H9 (cell line): ENCODE measurements at regions not wholly inside any gene's neighbourhood (a gene's known extent, or its start where the extent isn't known, plus 50 kb on each side); places are given as distances from the start of the nearest gene placed in this dataset.
A peak's percentile ranks its signal among the peaks of the same experiment; 100 is the strongest.

Source experiments
- DNase-seq: peaks from one replicate; pipeline ENCODE4 v3.0.0-alpha.2; 2017
- H2AFZ ChIP-seq: one replicate; pipeline ENCODE4 v1.6.1; 2013; ENCODE audit warnings: mild to moderate bottlenecking, low read length, control low read depth, moderate library complexity
- H2AK5ac ChIP-seq: 2 replicates; pipeline ENCODE4 v1.6.1; 2013; ENCODE audit warnings: low read length, control low read depth, mixed read lengths; ENCODE audit not compliant: insufficient read length
- H2BK120ac ChIP-seq: one replicate; pipeline ENCODE4 v1.6.1; 2013; ENCODE audit warnings: low read depth, mild to moderate bottlenecking, low read length, control low read depth, inconsistent platforms; ENCODE audit not compliant: poor library complexity, severe bottlenecking
- H2BK12ac ChIP-seq: 2 replicates; pipeline ENCODE4 v1.6.1; 2013; ENCODE audit warnings: low read length, control low read depth, mixed read lengths, low read depth; ENCODE audit not compliant: insufficient read length
- H2BK15ac ChIP-seq: 2 replicates; pipeline ENCODE4 v1.6.1; 2013; ENCODE audit warnings: low read depth, low read length, control low read depth
- H2BK20ac ChIP-seq: one replicate; pipeline ENCODE4 v1.6.1; 2013; ENCODE audit warnings: low read depth, mild to moderate bottlenecking, low read length, control low read depth, inconsistent platforms; ENCODE audit not compliant: poor library complexity, severe bottlenecking
- H2BK5ac ChIP-seq: 2 replicates; pipeline ENCODE4 v1.6.1; 2013; ENCODE audit warnings: low read length, control low read depth, mixed read lengths; ENCODE audit not compliant: insufficient read length
- H3K14ac ChIP-seq: 2 replicates; pipeline ENCODE4 v1.6.1; 2013; ENCODE audit warnings: low read length, control low read depth; ENCODE audit not compliant: insufficient read depth
- H3K18ac ChIP-seq: 2 replicates; pipeline ENCODE4 v1.6.1; 2013; ENCODE audit warnings: low read depth, mild to moderate bottlenecking, mixed read lengths, low read length, control low read depth; ENCODE audit not compliant: insufficient read length
- H3K23ac ChIP-seq: 2 replicates; pipeline ENCODE4 v1.6.1; 2013; ENCODE audit warnings: low read length, control low read depth, mixed read lengths, low read depth; ENCODE audit not compliant: insufficient read length
- H3K23me2 ChIP-seq: 2 replicates; pipeline ENCODE4 v1.6.1; 2013; ENCODE audit warnings: low read depth, mild to moderate bottlenecking, mixed read lengths, low read length, control low read depth; ENCODE audit not compliant: insufficient read length, poor library complexity, severe bottlenecking
- H3K27ac ChIP-seq: 2 replicates; pipeline ENCODE4 v1.5.1; 2013; ENCODE audit warnings: low read length, control low read depth, mixed read lengths, low read depth; ENCODE audit not compliant: insufficient read length
- H3K27me3 ChIP-seq: 2 replicates; pipeline ENCODE4 v1.6.1; 2013; ENCODE audit warnings: low read length, control low read depth, inconsistent platforms; ENCODE audit not compliant: insufficient read depth
- H3K4ac ChIP-seq: 2 replicates; pipeline ENCODE4 v1.6.1; 2013; ENCODE audit warnings: low read depth, mild to moderate bottlenecking, control low read depth, inconsistent platforms, low read length, moderate library complexity
- H3K4me1 ChIP-seq: 2 replicates; pipeline ENCODE4 v1.6.1; 2013; ENCODE audit warnings: low read length, control low read depth, inconsistent platforms; ENCODE audit not compliant: insufficient read depth
- H3K4me2 ChIP-seq: 2 replicates; pipeline ENCODE4 v1.6.1; 2013; ENCODE audit warnings: low read length, control low read depth, mixed read lengths; ENCODE audit not compliant: insufficient read length, insufficient read depth
- H3K56ac ChIP-seq: 2 replicates; pipeline ENCODE4 v1.6.1; 2013; ENCODE audit warnings: low read depth, mild to moderate bottlenecking, mixed read lengths, low read length, control low read depth; ENCODE audit not compliant: insufficient read length
- H3K79me1 ChIP-seq: 2 replicates; pipeline ENCODE4 v1.6.1; 2013; ENCODE audit warnings: low read depth, mild to moderate bottlenecking, moderate library complexity, low read length, control low read depth, inconsistent platforms; ENCODE audit not compliant: insufficient read depth, poor library complexity, severe bottlenecking
- H3K79me2 ChIP-seq: 2 replicates; pipeline ENCODE4 v1.6.1; 2013; ENCODE audit warnings: low read length, control low read depth, inconsistent platforms; ENCODE audit not compliant: insufficient read depth
- H3K9ac ChIP-seq: 2 replicates; pipeline ENCODE4 v1.6.1; 2013; ENCODE audit warnings: low read length, control low read depth, mixed read lengths; ENCODE audit not compliant: insufficient read length; ENCODE audit errors: extremely low read depth
- H3K9me3 ChIP-seq: one replicate; pipeline ENCODE4 v1.6.1; 2013; ENCODE audit warnings: low read depth, low read length, inconsistent platforms; ENCODE audit not compliant: control insufficient read depth
- H3T11ph ChIP-seq: one replicate; pipeline ENCODE4 v1.6.1; 2013; ENCODE audit warnings: mild to moderate bottlenecking, low read length, control low read depth, inconsistent platforms
- H4K20me1 ChIP-seq: one replicate; pipeline ENCODE4 v1.6.1; 2013; ENCODE audit not compliant: control insufficient read depth, insufficient read length, insufficient read depth
- H4K5ac ChIP-seq: 2 replicates; pipeline ENCODE4 v1.6.1; 2013; ENCODE audit warnings: low read depth, mild to moderate bottlenecking, mixed read lengths, low read length, control low read depth; ENCODE audit not compliant: insufficient read length
- H4K8ac ChIP-seq: replicated peaks from 2 replicates; pipeline ENCODE4 v1.6.1; 2013; ENCODE audit warnings: low read length, control low read depth, mixed read lengths, low read depth; ENCODE audit not compliant: insufficient read length
- H4K91ac ChIP-seq: 2 replicates; pipeline ENCODE4 v1.6.1; 2013; ENCODE audit warnings: low read depth, mild to moderate bottlenecking, moderate library complexity, mixed read lengths, low read length, control low read depth; ENCODE audit not compliant: insufficient read length
- H3K27ac Mint-ChIP-seq, 3 experiments: 2 replicates in 2 of 3; 3 replicates in 1 of 3; pipeline ENCODE4 v1.8.0; 2020 to 2021; ENCODE audit warnings: mixed read lengths in 3 of 3, mild to moderate bottlenecking in 1 of 3, moderate library complexity in 1 of 3
- H3K27me3 Mint-ChIP-seq: 2 replicates; pipeline ENCODE4 v1.8.0; 2021; ENCODE audit warnings: low read depth, mild to moderate bottlenecking, moderate library complexity, mixed read lengths
- H3K36me3 Mint-ChIP-seq, 3 experiments: 2 replicates in 2 of 3; 3 replicates in 1 of 3; pipeline ENCODE4 v1.8.0; 2020 to 2021; ENCODE audit warnings: low read depth in 3 of 3, mixed read lengths in 3 of 3; ENCODE audit not compliant: insufficient read depth in 1 of 3
- H3K4me1 Mint-ChIP-seq, 2 experiments: 2 replicates each; pipeline ENCODE4 v1.8.0; 2020; ENCODE audit warnings: mixed read lengths in 2 of 2
- H3K4me3 Mint-ChIP-seq, 2 experiments: 2 replicates in 1 of 2; 3 replicates in 1 of 2; pipeline ENCODE4 v1.8.0; 2020 to 2021; ENCODE audit warnings: mild to moderate bottlenecking in 2 of 2, mixed read lengths in 2 of 2, moderate library complexity in 1 of 2
- H3K9me3 Mint-ChIP-seq, 2 experiments: 2 replicates in 1 of 2; 3 replicates in 1 of 2; pipeline ENCODE4 v1.8.0; 2020; ENCODE audit warnings: mild to moderate bottlenecking in 2 of 2, mixed read lengths in 2 of 2, moderate library complexity in 1 of 2
- WGBS: extraction: QIAGEN DNeasy Blood & Tissue Kit; methylation state at CpG from one replicate; pipeline ENCODE4 v1.1.7; 2013; ENCODE audit warnings: missing lambda C conversion rate, low lambda C conversion rate, mixed read lengths; ENCODE audit not compliant: insufficient read length; ENCODE audit errors: extremely low coverage; 5-methylcytosine and 5-hydroxymethylcytosine counted together
- TF ChIP-seq, protein P1 (sequence below): fragments of 200-600 bp; sonication (generic); conservative IDR thresholded peaks from 3 replicates; pipeline ENCODE4 v1.8.0; 2021; ENCODE audit warnings: antibody characterized with exemption, mild to moderate bottlenecking

- Histone ChIP-seq H3K56ac (no peak overlapping the region), H3K23ac (no peak overlapping the region), H4K8ac (no peak overlapping the region), H3K18ac (no peak overlapping the region), H3K79me1 (no peaks in the 10 kb centered on the region), H3K27me3 (no peaks in the 10 kb centered on the region), H2AFZ (no peak overlapping the region), H3K4me2 (no peak overlapping the region), H2BK120ac (no peak overlapping the region), H3K4me1 (0 out of 2 replicates have a peak, but pooled peaks cover 2% of the 10 kb centered on the region), H3T11ph (no peak overlapping the region), H2AK5ac (no peak overlapping the region), H2BK15ac (no peak overlapping the region), H2BK12ac (no peak overlapping the region), H3K79me2 (no peaks in the 10 kb centered on the region), H3K9ac (no peak overlapping the region), H4K91ac (no peak overlapping the region), H3K4ac (no peak overlapping the region), H2BK20ac (no peak overlapping the region), H3K23me2 (no peaks in the 10 kb centered on the region), H3K9me3 (no peaks in the 10 kb centered on the region), H3K27ac (no peak overlapping the region), H3K14ac (no peak overlapping the region), H2BK5ac (no peak overlapping the region), H4K5ac (no peak overlapping the region), H4K20me1 (no peaks in the 10 kb centered on the region)
- H3K4me3 Mint-ChIP-seq: no peak overlapping the region
- no peaks in the 10 kb centered on the region for H3K36me3 Mint-ChIP-seq
- H3K27me3 Mint-ChIP-seq: peaks cover 9% of the 10 kb centered on the region
- H3K27ac Mint-ChIP-seq: no peak overlapping the region; a peak in 1 of 7 replicates
- TF ChIP-seq, protein P1, sequence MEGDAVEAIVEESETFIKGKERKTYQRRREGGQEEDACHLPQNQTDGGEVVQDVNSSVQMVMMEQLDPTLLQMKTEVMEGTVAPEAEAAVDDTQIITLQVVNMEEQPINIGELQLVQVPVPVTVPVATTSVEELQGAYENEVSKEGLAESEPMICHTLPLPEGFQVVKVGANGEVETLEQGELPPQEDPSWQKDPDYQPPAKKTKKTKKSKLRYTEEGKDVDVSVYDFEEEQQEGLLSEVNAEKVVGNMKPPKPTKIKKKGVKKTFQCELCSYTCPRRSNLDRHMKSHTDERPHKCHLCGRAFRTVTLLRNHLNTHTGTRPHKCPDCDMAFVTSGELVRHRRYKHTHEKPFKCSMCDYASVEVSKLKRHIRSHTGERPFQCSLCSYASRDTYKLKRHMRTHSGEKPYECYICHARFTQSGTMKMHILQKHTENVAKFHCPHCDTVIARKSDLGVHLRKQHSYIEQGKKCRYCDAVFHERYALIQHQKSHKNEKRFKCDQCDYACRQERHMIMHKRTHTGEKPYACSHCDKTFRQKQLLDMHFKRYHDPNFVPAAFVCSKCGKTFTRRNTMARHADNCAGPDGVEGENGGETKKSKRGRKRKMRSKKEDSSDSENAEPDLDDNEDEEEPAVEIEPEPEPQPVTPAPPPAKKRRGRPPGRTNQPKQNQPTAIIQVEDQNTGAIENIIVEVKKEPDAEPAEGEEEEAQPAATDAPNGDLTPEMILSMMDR: peak; percentile 49; the same call in 2 of the 3 replicates
- DNase-seq: no peak
- WGBS: no CpG with 5 or more reads among the region's 1 CpG
- peaks cover 21 to 29% of the 10 kb centered on the region in 2 experiments for H3K4me1 Mint-ChIP-seq
- H3K9me3 Mint-ChIP-seq: no peaks in the 10 kb centered on the region
Measured at GRCh38 chr3:76651784-76652183, 388.1 kb upstream of the ROBO2 start.
